HL-60 (cell line): ENCODE measurements at regions not wholly inside any gene's neighbourhood (a gene's known extent, or its start where the extent isn't known, plus 50 kb on each side); places are given as distances from the start of the nearest gene placed in this dataset.

Experiments
- DNase-seq, 2 experiments: peaks; one replicate each; pipeline ENCODE4 v3.0.0-alpha.2; 2010 to 2020; ENCODE audit warnings: low read depth in 1 of 2, low spot score in 1 of 2
- H3K27ac ChIP-seq: fragments of 250-450 bp; sonication (Bioruptor Pico); replicated peaks from 2 replicates; pipeline ENCODE4 v1.5.1; 2020; ENCODE audit warnings: mild to moderate bottlenecking, moderate library complexity
- H3K27me3 ChIP-seq: fragments of 250-450 bp; sonication (Bioruptor Pico); 2 replicates; pipeline ENCODE4 v1.5.1; 2021; ENCODE audit warnings: mild to moderate bottlenecking, moderate library complexity; ENCODE audit not compliant: insufficient read depth, poor library complexity, severe bottlenecking
- H3K4me3 ChIP-seq: replicated peaks from 2 replicates; pipeline ENCODE4 v1.5.1; 2011; ENCODE audit warnings: mild to moderate bottlenecking, control low read depth, low read length; ENCODE audit not compliant: insufficient read depth
- GABPA ChIP-seq: IDR thresholded peaks from 2 replicates; pipeline ENCODE4 v1.6.1; 2012; ENCODE audit warnings: low read depth
- POLR2AphosphoS5 ChIP-seq: IDR thresholded peaks from 2 replicates; pipeline ENCODE4 v1.6.1; 2012; ENCODE audit warnings: low read depth
- REST ChIP-seq: IDR thresholded peaks from 2 replicates; pipeline ENCODE4 v1.6.1; 2012; ENCODE audit warnings: low read depth; ENCODE audit not compliant: insufficient replicate concordance
- SPI1 ChIP-seq: IDR thresholded peaks from 2 replicates; pipeline ENCODE4 v1.6.1; 2012; ENCODE audit warnings: low read depth, mild to moderate bottlenecking, borderline replicate concordance
- TF ChIP-seq, protein P1 (sequence below): IDR thresholded peaks from one replicate; pipeline ENCODE4 v1.5.1; 2011; ENCODE audit warnings: low read length, control low read depth, inconsistent platforms; ENCODE audit not compliant: insufficient read depth

DNA sequence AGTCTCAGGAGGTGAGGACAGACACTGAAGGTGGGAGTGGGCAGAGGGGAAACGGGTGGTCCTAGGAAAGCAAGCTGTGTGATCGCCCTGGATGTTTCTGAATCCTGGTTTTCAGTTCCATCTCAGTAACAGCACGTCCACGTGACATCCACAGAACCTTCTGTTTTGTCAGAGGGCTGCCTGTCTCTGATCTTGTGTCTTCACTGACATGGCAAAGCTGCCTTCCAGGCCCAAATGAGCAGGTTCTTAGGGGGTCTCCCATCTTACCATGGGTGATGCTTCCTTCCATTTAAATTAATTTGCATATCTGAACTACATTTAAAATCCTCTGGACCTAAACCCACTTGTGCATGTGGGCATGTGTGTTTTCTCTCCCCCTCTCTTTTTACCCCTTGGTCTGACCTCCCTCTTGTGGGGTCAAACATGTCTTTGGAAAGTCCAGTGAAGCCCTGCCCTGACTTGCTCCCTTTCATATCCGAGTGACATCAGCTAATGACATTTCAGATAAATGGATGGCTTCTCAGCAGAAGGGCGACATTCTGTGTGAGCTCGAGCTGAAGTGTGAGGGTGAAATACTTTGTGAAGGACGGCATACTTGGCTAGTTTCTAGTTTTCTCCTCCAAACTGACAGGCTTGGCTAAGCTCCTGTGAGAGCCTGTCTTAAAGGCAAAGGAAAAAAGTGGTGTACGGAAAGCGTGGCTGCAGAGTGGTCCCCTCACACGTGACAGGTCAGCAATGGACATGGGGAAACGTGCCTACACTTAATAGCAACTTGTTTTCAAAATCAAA lies 204.8 kb upstream of the S1PR3 start:
- DNase-seq: no peak
- no peak overlapping the region for H3K4me3 ChIP-seq
- H3K27me3 ChIP-seq: no peaks in the 10 kb centered on the region
- no peak overlapping the region for H3K27ac ChIP-seq
- no peak for TF ChIP-seq POLR2AphosphoS5
- TF ChIP-seq GABPA: no peak
- TF ChIP-seq, protein P1, sequence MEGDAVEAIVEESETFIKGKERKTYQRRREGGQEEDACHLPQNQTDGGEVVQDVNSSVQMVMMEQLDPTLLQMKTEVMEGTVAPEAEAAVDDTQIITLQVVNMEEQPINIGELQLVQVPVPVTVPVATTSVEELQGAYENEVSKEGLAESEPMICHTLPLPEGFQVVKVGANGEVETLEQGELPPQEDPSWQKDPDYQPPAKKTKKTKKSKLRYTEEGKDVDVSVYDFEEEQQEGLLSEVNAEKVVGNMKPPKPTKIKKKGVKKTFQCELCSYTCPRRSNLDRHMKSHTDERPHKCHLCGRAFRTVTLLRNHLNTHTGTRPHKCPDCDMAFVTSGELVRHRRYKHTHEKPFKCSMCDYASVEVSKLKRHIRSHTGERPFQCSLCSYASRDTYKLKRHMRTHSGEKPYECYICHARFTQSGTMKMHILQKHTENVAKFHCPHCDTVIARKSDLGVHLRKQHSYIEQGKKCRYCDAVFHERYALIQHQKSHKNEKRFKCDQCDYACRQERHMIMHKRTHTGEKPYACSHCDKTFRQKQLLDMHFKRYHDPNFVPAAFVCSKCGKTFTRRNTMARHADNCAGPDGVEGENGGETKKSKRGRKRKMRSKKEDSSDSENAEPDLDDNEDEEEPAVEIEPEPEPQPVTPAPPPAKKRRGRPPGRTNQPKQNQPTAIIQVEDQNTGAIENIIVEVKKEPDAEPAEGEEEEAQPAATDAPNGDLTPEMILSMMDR: no peak
- TF ChIP-seq SPI1: no peak
- no peak for TF ChIP-seq REST

DNA sequence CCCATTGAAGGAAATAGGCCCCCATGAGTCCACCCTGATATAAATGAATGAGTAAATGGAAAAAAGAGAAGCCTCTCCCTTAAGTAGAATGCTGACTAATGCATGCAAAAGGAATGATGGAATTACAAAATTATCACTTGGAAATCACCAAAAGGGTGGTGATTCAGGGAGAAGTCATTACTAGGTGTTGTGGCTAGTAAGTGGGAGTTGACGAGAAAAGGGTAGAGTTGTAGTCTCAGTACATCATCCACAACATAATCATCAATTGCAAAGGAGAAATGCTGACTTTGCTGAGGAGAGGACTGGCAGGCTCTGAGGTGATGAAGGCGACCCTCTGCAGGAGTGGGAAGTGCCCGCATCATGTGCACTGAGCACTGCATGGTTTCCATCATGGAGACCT lies 201.5 kb upstream of the S1PR3 start:
- H3K27ac ChIP-seq: no peak overlapping the region

GRCh38 chr9:88791105-88791805 lies 200.0 kb upstream of the S1PR3 start:
- peak in 1 of 2 experiments; percentile 32 for DNase-seq
- H3K4me3 ChIP-seq: no peak overlapping the region
- H3K27ac ChIP-seq: no peak overlapping the region
- no peaks in the 10 kb centered on the region for H3K27me3 ChIP-seq
- TF ChIP-seq POLR2AphosphoS5 (no peak), SPI1 (no peak), GABPA (no peak), REST (no peak)

More for the DNA sequence above, 201.5 kb upstream of the S1PR3 start:
- no peak for DNase-seq
- Histone ChIP-seq H3K27me3 (no peaks in the 10 kb centered on the region), H3K4me3 (no peak overlapping the region)
- no peak for TF ChIP-seq POLR2AphosphoS5

DNA sequence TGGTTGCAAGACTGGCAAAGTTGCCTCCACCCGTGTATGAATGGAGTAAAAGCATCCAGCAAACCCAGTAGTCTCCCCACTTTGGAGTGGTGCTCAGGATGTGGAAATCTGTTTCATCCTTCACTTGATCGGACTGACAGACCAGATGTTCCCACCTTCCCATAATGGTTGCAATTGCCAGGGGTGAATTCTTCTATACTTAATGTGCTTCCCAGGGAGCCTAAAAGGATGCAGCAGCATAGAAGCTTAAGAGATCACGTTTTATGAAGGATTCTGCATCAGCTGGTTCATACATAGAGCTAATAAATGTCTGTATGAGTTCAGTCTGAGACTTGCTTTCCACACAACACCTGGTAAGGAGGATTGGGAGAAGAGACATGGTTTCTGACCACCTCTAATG lies 198.8 kb upstream of the S1PR3 start:
- H3K27ac ChIP-seq: no peak overlapping the region
- H3K4me3 ChIP-seq: no peak overlapping the region
- TF ChIP-seq POLR2AphosphoS5: no peak
- TF ChIP-seq GABPA: no peak
- TF ChIP-seq REST: no peak
- TF ChIP-seq, protein P1: no peak
- no peak for TF ChIP-seq SPI1
- no peaks in the 10 kb centered on the region for H3K27me3 ChIP-seq
- DNase-seq: no peak
